ENCODE measurements at regions not wholly inside any gene's neighbourhood (a gene's known extent, or its start where the extent isn't known, plus 50 kb on each side); places are given as distances from the start of the nearest gene placed in this dataset.

DNA sequence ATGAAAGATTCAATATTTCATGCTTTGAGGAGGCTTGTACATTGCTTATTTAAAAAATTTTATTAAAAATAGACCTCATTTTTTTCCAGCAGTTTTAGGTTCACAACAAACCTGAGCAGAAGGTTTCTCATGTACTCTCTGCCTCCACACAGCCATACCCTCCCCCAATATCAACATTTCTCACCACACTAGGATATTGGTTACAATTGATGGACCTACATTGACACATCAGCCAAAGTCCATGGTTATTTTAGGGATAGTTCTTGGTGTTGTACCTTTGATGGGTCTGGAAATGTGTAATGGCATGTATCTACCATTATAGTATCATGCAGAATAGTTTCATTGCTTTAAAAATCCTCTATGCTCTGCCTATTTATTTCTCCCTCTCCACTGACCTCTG is 611.0 kb downstream of the KCTD8 start:
- TF ChIP-seq SUZ12 (IDR thresholded peaks at IDR 0.05; ENCODE audit: extremely low read depth, insufficient read depth, insufficient read length), result no peak
- no peak for TF ChIP-seq ZNF274 (IDR thresholded peaks at IDR 0.05; ENCODE audit: low read depth, low read length)
- no peak for TF ChIP-seq YY1 (IDR thresholded peaks at IDR 0.05; ENCODE audit: insufficient read depth, insufficient read length)
